Astrocyte of the cerebellum (primary cell): ENCODE measurements at regions not wholly inside any gene's neighbourhood (a gene's known extent, or its start where the extent isn't known, plus 50 kb on each side); places are given as distances from the start of the nearest gene placed in this dataset.

Experiments used
- DNase-seq: peaks from one replicate; pipeline ENCODE4 v3.0.0-alpha.2; 2011; ENCODE audit warnings: low read depth
- H3K4me3 ChIP-seq: 2 replicates; pipeline ENCODE4 v1.5.1; 2011; ENCODE audit warnings: mild to moderate bottlenecking, low read depth, low read length, moderate library complexity
- in situ Hi-C: cut with HindIII; loops from 2 replicates; pipeline ENCODE4 v1.10.0; 2017; ENCODE audit warnings: low sequenced_read_pairs
- TF ChIP-seq, protein P1 (sequence below): IDR thresholded peaks from 2 replicates; pipeline ENCODE4 v1.5.1; 2012; ENCODE audit warnings: low read length, low read depth, moderate library complexity, mild to moderate bottlenecking; ENCODE audit errors: missing control alignments

DNA sequence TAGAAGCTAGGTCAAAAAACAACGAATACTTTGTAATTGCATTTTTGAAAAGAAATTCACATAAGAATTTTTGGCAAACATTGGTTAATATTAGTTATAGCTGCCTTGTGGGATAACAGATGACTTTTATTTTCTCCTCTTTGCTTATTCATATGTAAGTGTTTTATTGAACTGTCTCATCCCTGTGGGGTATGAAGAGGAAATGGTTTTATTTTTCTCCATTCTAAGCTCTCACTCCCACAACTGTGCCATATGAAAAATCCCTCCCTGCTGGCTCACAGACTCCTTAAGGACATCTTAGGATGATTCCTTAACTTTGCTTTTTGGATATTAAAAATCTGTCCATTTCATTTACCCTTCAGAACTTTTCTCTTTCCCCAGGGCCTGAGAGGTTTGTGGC, 300.6 kb downstream of the PPP1R2C start:
- no peak overlapping the region for H3K4me3 ChIP-seq
- no peak for DNase-seq
- in situ Hi-C loops = no loop called here
- TF ChIP-seq, protein P1, sequence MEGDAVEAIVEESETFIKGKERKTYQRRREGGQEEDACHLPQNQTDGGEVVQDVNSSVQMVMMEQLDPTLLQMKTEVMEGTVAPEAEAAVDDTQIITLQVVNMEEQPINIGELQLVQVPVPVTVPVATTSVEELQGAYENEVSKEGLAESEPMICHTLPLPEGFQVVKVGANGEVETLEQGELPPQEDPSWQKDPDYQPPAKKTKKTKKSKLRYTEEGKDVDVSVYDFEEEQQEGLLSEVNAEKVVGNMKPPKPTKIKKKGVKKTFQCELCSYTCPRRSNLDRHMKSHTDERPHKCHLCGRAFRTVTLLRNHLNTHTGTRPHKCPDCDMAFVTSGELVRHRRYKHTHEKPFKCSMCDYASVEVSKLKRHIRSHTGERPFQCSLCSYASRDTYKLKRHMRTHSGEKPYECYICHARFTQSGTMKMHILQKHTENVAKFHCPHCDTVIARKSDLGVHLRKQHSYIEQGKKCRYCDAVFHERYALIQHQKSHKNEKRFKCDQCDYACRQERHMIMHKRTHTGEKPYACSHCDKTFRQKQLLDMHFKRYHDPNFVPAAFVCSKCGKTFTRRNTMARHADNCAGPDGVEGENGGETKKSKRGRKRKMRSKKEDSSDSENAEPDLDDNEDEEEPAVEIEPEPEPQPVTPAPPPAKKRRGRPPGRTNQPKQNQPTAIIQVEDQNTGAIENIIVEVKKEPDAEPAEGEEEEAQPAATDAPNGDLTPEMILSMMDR = no peak

DNA sequence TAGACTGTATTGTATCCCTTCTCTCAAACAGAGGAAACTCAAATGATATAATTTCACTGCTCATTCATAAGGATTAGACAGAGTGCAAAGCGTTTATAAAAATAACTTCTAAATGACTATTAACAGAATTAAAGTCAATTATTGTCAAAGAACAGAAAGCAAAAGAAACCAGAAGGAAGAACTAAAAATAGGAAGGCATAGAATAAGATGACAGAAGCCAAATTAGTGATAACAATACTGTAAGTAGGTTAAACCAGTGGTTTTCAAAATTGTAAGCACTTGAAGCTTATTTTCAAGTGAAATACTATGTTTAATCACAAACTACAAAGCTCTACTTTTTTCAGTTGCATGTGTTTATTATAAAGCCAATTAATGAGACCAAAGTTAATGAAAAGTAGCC, 305.2 kb downstream of the PPP1R2C start:
- no peak overlapping the region for H3K4me3 ChIP-seq
- TF ChIP-seq, protein P1 = no peak
- in situ Hi-C loops = no loop called here
- DNase-seq = no peak

DNA sequence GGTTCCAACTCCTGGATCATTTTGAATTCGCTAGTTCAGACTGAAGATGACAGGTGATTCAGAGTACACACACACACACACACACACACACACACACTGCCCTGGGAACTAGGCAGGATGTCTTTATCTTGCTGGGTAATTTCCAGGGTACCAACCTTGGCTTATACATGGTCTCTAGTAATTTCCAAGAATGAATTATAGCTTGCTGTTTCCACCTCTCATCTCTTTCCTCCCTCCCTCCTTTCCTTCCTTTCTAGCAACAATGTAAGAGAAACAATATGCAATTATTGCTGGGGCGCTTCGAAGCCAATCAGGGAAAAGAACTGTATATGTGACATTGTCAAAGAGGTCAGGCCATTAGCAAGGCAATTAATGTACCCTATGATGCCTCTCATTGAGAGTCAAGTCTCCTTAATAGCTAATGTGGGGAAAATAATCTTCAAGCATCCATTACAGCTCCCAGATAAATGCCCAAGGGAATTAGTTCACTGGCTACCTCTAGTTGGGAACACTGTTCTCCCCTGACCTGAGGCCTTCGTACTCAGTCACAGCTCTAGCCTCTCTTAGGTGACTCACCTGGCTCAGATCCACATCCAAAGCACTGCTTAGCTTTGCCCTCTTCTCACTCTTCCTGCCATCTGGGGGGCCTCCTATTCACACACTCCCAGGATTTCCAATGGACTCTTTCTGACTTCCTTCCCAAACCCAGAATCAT, 311.5 kb downstream of the PPP1R2C start:
- no peak for DNase-seq
- H3K4me3 ChIP-seq = no peak overlapping the region
- in situ Hi-C loops = no loop called here
- TF ChIP-seq, protein P1 = no peak

DNA sequence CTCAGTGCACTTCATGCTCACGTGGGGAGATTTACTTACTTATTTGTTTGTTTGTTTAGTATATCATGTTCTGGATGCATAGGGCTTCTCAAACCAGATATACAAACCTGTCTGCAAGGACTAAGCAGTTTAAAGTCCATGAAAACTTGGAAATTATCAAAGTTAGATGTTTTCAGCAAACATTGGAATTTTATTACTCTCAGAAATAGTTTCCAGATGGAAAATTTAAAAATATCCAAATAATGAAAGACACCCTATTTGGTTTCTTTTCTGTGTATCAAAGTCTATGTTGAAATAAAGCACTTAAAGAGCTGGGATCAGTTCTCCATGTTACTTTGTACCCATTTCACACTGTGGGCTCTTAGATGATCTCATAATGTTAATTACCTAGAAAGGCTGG, 312.1 kb downstream of the PPP1R2C start:
- in situ Hi-C loops = no loop called here
- H3K4me3 ChIP-seq = no peak overlapping the region
- TF ChIP-seq, protein P1 = no peak
- no peak for DNase-seq

DNA sequence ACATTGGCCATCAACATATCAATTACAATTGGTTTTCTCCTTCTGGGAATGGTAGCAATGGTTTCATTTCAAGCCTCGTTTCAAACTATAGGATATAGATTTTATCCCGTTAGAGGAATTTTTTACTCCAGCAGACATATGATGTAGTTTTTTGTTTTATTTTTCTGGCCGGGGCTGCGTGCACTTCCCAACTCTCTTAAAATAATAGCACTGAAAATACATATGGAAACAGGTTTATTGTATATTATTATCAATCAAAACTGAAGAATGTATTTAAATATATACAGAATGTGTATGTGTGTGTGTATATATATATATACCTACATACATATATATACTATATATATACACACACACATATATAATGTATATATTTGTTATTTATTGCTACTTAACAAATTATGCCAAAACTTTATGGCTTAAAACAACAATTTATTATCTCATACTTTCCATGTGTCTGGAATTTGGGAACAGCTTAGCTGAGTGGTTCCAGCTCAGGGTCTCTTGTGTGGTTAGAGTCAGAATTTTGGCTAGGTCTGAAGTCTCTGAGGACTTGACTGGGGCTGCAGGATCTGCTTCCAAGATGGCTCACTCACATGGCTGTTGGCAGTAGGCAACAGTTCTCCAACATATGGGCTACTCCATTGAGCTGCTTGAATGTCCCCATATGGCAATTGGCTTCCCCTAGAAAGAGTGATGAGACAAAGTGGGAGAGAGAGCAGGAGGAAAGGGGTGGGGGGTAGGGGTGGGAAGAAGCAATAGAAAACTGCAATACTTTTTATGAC, 314.1 kb downstream of the PPP1R2C start:
- in situ Hi-C loops = no loop called here
- H3K4me3 ChIP-seq = no peak overlapping the region
- TF ChIP-seq, protein P1 = no peak
- no peak for DNase-seq

DNA sequence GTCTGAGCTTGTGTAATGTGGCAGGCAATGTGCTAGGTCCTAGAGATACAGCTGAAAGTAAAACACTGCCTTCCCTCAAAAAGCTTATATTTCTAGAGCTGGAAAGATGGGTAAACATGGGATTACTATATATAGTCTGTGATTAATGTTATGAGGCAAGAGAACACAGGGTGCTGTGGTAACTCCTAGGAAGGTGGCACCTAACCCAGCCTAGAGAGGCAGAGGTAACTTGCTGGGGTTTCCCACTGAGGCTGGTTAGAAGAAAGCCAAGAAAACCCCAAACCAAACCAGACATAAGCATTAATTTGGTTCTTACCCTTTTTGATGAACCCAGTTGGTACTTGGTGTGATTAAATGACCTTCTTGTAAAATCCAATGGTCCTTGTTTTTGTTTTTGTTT, 315.0 kb downstream of the PPP1R2C start:
- no peak for DNase-seq
- in situ Hi-C loops = no loop called here

More for the DNA sequence above, 315.0 kb downstream of the PPP1R2C start:
- TF ChIP-seq, protein P1 = no peak
- H3K4me3 ChIP-seq = no peak overlapping the region
